ENCODE measurements at regions not wholly inside any gene's neighbourhood (a gene's known extent, or its start where the extent isn't known, plus 50 kb on each side); places are given as distances from the start of the nearest gene placed in this dataset.
"Not testable (repeated sequence)": the region's sequence is repeated elsewhere in the genome, so short reads cannot be mapped to it uniquely, and the experiment has no call there.

DNA sequence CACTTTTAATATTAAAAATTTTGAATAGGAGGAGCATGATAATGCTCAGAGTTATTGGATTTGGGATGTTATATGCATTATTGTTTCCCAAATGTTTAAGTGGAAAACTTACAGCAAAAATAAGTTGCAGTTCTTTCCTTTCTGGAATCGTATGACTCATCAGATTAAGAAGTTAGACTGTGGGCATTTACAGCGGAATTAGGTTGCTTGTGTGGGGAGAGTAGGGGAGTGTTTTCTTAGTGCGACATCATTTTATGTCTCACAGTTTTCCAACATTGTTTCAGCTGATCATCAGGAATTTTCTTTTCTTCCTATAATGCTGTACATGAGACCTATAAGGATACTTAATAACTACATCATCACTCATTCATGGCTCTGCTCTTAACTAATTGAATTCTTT is 1631.8 kb downstream of the CDH8 start (continued):
- TF ChIP-seq, protein P1, sequence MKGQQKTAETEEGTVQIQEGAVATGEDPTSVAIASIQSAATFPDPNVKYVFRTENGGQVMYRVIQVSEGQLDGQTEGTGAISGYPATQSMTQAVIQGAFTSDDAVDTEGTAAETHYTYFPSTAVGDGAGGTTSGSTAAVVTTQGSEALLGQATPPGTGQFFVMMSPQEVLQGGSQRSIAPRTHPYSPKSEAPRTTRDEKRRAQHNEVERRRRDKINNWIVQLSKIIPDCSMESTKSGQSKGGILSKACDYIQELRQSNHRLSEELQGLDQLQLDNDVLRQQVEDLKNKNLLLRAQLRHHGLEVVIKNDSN (IDR thresholded peaks at IDR 0.05; ENCODE audit: borderline replicate concordance, low read depth): no peak
- TF ChIP-seq, protein P2, sequence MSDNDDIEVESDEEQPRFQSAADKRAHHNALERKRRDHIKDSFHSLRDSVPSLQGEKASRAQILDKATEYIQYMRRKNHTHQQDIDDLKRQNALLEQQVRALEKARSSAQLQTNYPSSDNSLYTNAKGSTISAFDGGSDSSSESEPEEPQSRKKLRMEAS (IDR thresholded peaks at IDR 0.05; ENCODE audit: low read depth): no peak
- no peak for TF ChIP-seq ELF1 (IDR thresholded peaks at IDR 0.05)

DNA sequence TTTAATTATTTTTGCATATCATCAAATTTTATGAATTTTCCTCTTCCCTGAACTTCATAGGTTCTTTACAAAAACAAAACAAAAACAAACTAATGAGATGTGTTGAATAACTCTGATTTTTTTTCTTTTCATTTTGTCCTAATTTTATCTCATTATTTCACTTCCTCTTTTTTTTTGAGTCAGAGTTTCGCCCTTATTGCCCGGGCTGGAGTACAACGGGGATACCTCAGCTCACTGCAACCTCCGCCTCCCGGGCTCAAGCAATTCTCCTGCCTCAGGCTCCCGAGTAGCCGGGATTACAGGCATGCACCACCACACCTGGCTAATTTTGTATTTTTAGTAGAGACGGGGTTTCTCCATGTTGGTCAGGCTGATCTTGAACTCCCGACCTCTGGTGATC is 1633.3 kb downstream of the CDH8 start:
- CTCF ChIA-PET: not testable (repeated sequence)
- WGBS (ENCODE audit: low lambda C conversion rate): 43% methylated on average over 9 of the region's 9 CpGs

GRCh38 chr16:60392380-60392779 is 1643.9 kb downstream of the CDH8 start:
- Histone ChIP-seq H3F3A (replicated peaks; ENCODE audit: insufficient read depth) (no peaks in the 10 kb centered on the region), H3K9ac (no peak overlapping the region), H3K4me1 (ENCODE audit: control insufficient read depth in 1 of 2, insufficient read depth in 2 of 2, low read depth in 1 of 2, low read length in 1 of 2) (no peaks in the 10 kb centered on the region), H3K4me2 (no peak overlapping the region), H3K27me3 (ENCODE audit: insufficient read depth) (no peaks in the 10 kb centered on the region), H3K9me3 (no peaks in the 10 kb centered on the region), H4K20me1 (ENCODE audit: insufficient read depth) (no peaks in the 10 kb centered on the region), H3K36me3 (replicated peaks in 1 of 2; ENCODE audit: control insufficient read depth in 1 of 2, insufficient read depth in 2 of 2, low read length in 1 of 2) (no peaks in the 10 kb centered on the region), H3K4me3 (ENCODE audit: low read depth in 2 of 2, low read length in 1 of 2) (no peak overlapping the region), H2AFZ (ENCODE audit: low read depth) (no peak overlapping the region), H3K79me2 (ENCODE audit: insufficient read depth) (no peaks in the 10 kb centered on the region), H3K9me2 (no peaks in the 10 kb centered on the region), H3K27ac (ENCODE audit: low read depth in 2 of 2, low read length in 1 of 2) (no peak overlapping the region)
- TF ChIP-seq, protein P3, sequence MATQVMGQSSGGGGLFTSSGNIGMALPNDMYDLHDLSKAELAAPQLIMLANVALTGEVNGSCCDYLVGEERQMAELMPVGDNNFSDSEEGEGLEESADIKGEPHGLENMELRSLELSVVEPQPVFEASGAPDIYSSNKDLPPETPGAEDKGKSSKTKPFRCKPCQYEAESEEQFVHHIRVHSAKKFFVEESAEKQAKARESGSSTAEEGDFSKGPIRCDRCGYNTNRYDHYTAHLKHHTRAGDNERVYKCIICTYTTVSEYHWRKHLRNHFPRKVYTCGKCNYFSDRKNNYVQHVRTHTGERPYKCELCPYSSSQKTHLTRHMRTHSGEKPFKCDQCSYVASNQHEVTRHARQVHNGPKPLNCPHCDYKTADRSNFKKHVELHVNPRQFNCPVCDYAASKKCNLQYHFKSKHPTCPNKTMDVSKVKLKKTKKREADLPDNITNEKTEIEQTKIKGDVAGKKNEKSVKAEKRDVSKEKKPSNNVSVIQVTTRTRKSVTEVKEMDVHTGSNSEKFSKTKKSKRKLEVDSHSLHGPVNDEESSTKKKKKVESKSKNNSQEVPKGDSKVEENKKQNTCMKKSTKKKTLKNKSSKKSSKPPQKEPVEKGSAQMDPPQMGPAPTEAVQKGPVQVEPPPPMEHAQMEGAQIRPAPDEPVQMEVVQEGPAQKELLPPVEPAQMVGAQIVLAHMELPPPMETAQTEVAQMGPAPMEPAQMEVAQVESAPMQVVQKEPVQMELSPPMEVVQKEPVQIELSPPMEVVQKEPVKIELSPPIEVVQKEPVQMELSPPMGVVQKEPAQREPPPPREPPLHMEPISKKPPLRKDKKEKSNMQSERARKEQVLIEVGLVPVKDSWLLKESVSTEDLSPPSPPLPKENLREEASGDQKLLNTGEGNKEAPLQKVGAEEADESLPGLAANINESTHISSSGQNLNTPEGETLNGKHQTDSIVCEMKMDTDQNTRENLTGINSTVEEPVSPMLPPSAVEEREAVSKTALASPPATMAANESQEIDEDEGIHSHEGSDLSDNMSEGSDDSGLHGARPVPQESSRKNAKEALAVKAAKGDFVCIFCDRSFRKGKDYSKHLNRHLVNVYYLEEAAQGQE (IDR thresholded peaks at IDR 0.05; ENCODE audit: low read depth, low read length): no peak
- TF ChIP-seq MEF2A (IDR thresholded peaks at IDR 0.05; ENCODE audit: borderline replicate concordance, low read depth): no peak
- no peak for TF ChIP-seq RAD21 (IDR thresholded peaks at IDR 0.05; ENCODE audit: low read length)
- TF ChIP-seq, protein P4, sequence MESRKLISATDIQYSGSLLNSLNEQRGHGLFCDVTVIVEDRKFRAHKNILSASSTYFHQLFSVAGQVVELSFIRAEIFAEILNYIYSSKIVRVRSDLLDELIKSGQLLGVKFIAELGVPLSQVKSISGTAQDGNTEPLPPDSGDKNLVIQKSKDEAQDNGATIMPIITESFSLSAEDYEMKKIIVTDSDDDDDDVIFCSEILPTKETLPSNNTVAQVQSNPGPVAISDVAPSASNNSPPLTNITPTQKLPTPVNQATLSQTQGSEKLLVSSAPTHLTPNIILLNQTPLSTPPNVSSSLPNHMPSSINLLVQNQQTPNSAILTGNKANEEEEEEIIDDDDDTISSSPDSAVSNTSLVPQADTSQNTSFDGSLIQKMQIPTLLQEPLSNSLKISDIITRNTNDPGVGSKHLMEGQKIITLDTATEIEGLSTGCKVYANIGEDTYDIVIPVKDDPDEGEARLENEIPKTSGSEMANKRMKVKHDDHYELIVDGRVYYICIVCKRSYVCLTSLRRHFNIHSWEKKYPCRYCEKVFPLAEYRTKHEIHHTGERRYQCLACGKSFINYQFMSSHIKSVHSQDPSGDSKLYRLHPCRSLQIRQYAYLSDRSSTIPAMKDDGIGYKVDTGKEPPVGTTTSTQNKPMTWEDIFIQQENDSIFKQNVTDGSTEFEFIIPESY (IDR thresholded peaks at IDR 0.05; ENCODE audit: borderline replicate concordance, low read depth): no peak
- no peak for TF ChIP-seq ELF1 (IDR thresholded peaks at IDR 0.05)
- no peak for TF ChIP-seq IRF3 (IDR thresholded peaks at IDR 0.05; ENCODE audit: low read depth, low read length)
- TF ChIP-seq TEAD4 (IDR thresholded peaks at IDR 0.05; ENCODE audit: borderline replicate concordance, insufficient read depth): no peak
- TF ChIP-seq FOSL2 (IDR thresholded peaks at IDR 0.05; ENCODE audit: borderline replicate concordance, low read depth): no peak
- TF ChIP-seq, protein P5, sequence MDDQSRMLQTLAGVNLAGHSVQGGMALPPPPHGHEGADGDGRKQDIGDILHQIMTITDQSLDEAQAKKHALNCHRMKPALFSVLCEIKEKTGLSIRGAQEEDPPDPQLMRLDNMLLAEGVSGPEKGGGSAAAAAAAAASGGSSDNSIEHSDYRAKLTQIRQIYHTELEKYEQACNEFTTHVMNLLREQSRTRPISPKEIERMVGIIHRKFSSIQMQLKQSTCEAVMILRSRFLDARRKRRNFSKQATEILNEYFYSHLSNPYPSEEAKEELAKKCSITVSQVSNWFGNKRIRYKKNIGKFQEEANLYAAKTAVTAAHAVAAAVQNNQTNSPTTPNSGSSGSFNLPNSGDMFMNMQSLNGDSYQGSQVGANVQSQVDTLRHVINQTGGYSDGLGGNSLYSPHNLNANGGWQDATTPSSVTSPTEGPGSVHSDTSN (IDR thresholded peaks at IDR 0.05): no peak
- no peak for TF ChIP-seq POLR2AphosphoS5 (IDR thresholded peaks at IDR 0.05; ENCODE audit: low read depth, low read length)
- no peak for TF ChIP-seq CTCF (IDR thresholded peaks at IDR 0.05)
- POLR2A ChIA-PET: no interaction called here
- DNase-seq: no peak
- 57% methylated on average over 4 of the region's 4 CpGs for WGBS (ENCODE audit: low lambda C conversion rate)
- CTCF ChIA-PET: no interaction called here

More for the DNA sequence above, 1633.3 kb downstream of the CDH8 start:
- H3K27ac ChIP-seq (ENCODE audit: low read depth in 2 of 2, low read length in 1 of 2); POLR2A ChIA-PET; H3K9me2 ChIP-seq; H3K9me3 ChIP-seq; H4K20me1 ChIP-seq (ENCODE audit: insufficient read depth); H3K4me2 ChIP-seq; H3K4me1 ChIP-seq (ENCODE audit: control insufficient read depth in 1 of 2, insufficient read depth in 2 of 2, low read depth in 1 of 2, low read length in 1 of 2); H3K36me3 ChIP-seq (replicated peaks in 1 of 2; ENCODE audit: control insufficient read depth in 1 of 2, insufficient read depth in 2 of 2, low read length in 1 of 2); H3F3A ChIP-seq (replicated peaks; ENCODE audit: insufficient read depth); H3K9ac ChIP-seq; H2AFZ ChIP-seq (ENCODE audit: low read depth); H3K4me3 ChIP-seq (ENCODE audit: low read depth in 2 of 2, low read length in 1 of 2); H3K79me2 ChIP-seq (ENCODE audit: insufficient read depth); DNase-seq; H3K27me3 ChIP-seq (ENCODE audit: insufficient read depth): not testable (repeated sequence)

All from SK-N-SH (cell line).